GM23338 (cell line): ENCODE measurements at regions not wholly inside any gene's neighbourhood (a gene's known extent, or its start where the extent isn't known, plus 50 kb on each side); places are given as distances from the start of the nearest gene placed in this dataset.

ENCODE experiments used
- ATAC-seq: fragments of 200-7000 bp; cut with Tn5 transposase; 3 replicates; pipeline ENCODE4 v1.9.1; 2020
- DNase-seq: peaks from one replicate; pipeline ENCODE4 v3.0.0-alpha.2; 2015; ENCODE audit warnings: low spot score
- H2AFZ ChIP-seq: fragments of 200-600 bp; sonication (generic); 2 replicates; pipeline ENCODE4 v1.8.0; 2016; ENCODE audit warnings: antibody characterized with exemption, mild to moderate bottlenecking, moderate library complexity
- H3F3A ChIP-seq: fragments of 200-600 bp; sonication (generic); replicated peaks from 2 replicates; pipeline ENCODE4 v1.8.0; 2017; ENCODE audit warnings: antibody characterized with exemption, mixed run types, low read depth
- H3K27ac ChIP-seq: fragments of 200-600 bp; sonication (generic); 2 replicates; pipeline ENCODE4 v1.6.1; 2016; ENCODE audit warnings: low read depth
- H3K27me3 ChIP-seq: fragments of 200-600 bp; sonication (generic); 2 replicates; pipeline ENCODE4 v1.8.0; 2016; ENCODE audit warnings: mild to moderate bottlenecking, mixed run types, moderate library complexity; ENCODE audit not compliant: insufficient read depth
- H3K36me3 ChIP-seq: fragments of 200-600 bp; sonication (generic); 2 replicates; pipeline ENCODE4 v1.8.0; 2016; ENCODE audit warnings: mild to moderate bottlenecking; ENCODE audit not compliant: insufficient read depth
- H3K4me1 ChIP-seq: fragments of 200-600 bp; sonication (generic); 2 replicates; pipeline ENCODE4 v1.8.0; 2016; ENCODE audit warnings: mild to moderate bottlenecking, moderate library complexity; ENCODE audit not compliant: insufficient read depth
- H3K4me2 ChIP-seq: fragments of 200-600 bp; sonication (generic); 2 replicates; pipeline ENCODE4 v1.7.1; 2017; ENCODE audit warnings: mixed run types
- H3K4me3 ChIP-seq: fragments of 200-600 bp; sonication (generic); 2 replicates; pipeline ENCODE4 v1.6.1; 2016; ENCODE audit warnings: mixed run types
- H3K79me2 ChIP-seq: fragments of 200-600 bp; sonication (generic); replicated peaks from 2 replicates; pipeline ENCODE4 v1.8.0; 2017; ENCODE audit warnings: mild to moderate bottlenecking; ENCODE audit not compliant: insufficient read depth
- H3K9me2 ChIP-seq: fragments of 200-600 bp; sonication (generic); 2 replicates; pipeline ENCODE4 v1.8.0; 2017; ENCODE audit not compliant: insufficient read depth
- H4K20me1 ChIP-seq: fragments of 200-600 bp; sonication (generic); replicated peaks from 2 replicates; pipeline ENCODE4 v1.8.0; 2017; ENCODE audit warnings: mild to moderate bottlenecking; ENCODE audit not compliant: insufficient read depth
- H3K27ac Mint-ChIP-seq: 2 replicates; pipeline ENCODE4 v1.8.0; 2020; ENCODE audit warnings: inconsistent platforms, mild to moderate bottlenecking, moderate library complexity, mixed read lengths
- H3K27me3 Mint-ChIP-seq: 3 replicates; pipeline ENCODE4 v1.8.0; 2022; ENCODE audit warnings: low read depth, mild to moderate bottlenecking, moderate library complexity, mixed read lengths, inconsistent platforms; ENCODE audit not compliant: insufficient read depth, poor library complexity
- H3K36me3 Mint-ChIP-seq: 3 replicates; pipeline ENCODE4 v1.8.0; 2021; ENCODE audit warnings: low read depth, mild to moderate bottlenecking, inconsistent platforms, moderate library complexity, mixed read lengths
- H3K4me1 Mint-ChIP-seq: 3 replicates; pipeline ENCODE4 v1.8.0; 2020; ENCODE audit warnings: mild to moderate bottlenecking, inconsistent platforms, mixed read lengths
- H3K4me3 Mint-ChIP-seq: 3 replicates; pipeline ENCODE4 v1.8.0; 2021; ENCODE audit warnings: moderate library complexity, mild to moderate bottlenecking, inconsistent platforms, mixed read lengths
- H3K9me3 Mint-ChIP-seq: 3 replicates; pipeline ENCODE4 v1.8.0; 2020; ENCODE audit warnings: moderate library complexity, mild to moderate bottlenecking, inconsistent platforms, mixed read lengths
- POLR2AphosphoS5 ChIP-seq: IDR thresholded peaks from 2 replicates; pipeline ENCODE4 v1.6.1; 2016; ENCODE audit warnings: antibody characterized with exemption, low read depth
- ZNF114 ChIP-seq: fragments of 250-450 bp; sonication (Bioruptor Pico); IDR thresholded peaks from 2 replicates; pipeline ENCODE4 v1.5.0; 2020; ENCODE audit warnings: mild to moderate bottlenecking, moderate library complexity
- ZNF331 ChIP-seq: fragments of 250-450 bp; sonication (Bioruptor Pico); IDR thresholded peaks from 2 replicates; pipeline ENCODE4 v1.5.0; 2020; ENCODE audit warnings: low read depth, mild to moderate bottlenecking, moderate library complexity
- TF ChIP-seq, protein P1 (sequence below): fragments of 250-450 bp; sonication (Bioruptor Pico); IDR thresholded peaks from 2 replicates; pipeline ENCODE4 v1.5.0; 2020; ENCODE audit warnings: mild to moderate bottlenecking, moderate library complexity
- TF ChIP-seq, protein P2 (sequence below): IDR thresholded peaks from 2 replicates; pipeline ENCODE4 v1.6.1; 2016; ENCODE audit warnings: antibody characterized with exemption

DNA sequence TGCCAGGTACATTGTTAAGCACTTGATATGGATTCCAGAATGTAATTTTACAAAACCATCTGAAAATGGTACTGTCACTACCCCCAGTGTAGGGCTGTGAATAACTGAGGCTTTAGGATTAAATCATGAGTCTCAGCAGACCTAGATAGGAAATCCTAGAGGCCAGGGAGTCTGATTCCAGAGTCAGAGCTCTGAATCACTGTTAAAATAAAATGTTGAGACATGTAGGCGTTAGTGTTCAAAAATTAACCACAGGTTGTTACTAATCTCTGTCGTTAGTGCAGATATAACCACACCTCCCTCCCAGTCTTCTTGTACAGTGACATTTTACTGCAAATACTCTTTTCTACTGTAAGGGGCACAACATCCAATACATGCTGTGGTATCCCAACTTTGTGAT lies 1828.8 kb downstream of the MAT2B start (continued):
- TF ChIP-seq, protein P1, sequence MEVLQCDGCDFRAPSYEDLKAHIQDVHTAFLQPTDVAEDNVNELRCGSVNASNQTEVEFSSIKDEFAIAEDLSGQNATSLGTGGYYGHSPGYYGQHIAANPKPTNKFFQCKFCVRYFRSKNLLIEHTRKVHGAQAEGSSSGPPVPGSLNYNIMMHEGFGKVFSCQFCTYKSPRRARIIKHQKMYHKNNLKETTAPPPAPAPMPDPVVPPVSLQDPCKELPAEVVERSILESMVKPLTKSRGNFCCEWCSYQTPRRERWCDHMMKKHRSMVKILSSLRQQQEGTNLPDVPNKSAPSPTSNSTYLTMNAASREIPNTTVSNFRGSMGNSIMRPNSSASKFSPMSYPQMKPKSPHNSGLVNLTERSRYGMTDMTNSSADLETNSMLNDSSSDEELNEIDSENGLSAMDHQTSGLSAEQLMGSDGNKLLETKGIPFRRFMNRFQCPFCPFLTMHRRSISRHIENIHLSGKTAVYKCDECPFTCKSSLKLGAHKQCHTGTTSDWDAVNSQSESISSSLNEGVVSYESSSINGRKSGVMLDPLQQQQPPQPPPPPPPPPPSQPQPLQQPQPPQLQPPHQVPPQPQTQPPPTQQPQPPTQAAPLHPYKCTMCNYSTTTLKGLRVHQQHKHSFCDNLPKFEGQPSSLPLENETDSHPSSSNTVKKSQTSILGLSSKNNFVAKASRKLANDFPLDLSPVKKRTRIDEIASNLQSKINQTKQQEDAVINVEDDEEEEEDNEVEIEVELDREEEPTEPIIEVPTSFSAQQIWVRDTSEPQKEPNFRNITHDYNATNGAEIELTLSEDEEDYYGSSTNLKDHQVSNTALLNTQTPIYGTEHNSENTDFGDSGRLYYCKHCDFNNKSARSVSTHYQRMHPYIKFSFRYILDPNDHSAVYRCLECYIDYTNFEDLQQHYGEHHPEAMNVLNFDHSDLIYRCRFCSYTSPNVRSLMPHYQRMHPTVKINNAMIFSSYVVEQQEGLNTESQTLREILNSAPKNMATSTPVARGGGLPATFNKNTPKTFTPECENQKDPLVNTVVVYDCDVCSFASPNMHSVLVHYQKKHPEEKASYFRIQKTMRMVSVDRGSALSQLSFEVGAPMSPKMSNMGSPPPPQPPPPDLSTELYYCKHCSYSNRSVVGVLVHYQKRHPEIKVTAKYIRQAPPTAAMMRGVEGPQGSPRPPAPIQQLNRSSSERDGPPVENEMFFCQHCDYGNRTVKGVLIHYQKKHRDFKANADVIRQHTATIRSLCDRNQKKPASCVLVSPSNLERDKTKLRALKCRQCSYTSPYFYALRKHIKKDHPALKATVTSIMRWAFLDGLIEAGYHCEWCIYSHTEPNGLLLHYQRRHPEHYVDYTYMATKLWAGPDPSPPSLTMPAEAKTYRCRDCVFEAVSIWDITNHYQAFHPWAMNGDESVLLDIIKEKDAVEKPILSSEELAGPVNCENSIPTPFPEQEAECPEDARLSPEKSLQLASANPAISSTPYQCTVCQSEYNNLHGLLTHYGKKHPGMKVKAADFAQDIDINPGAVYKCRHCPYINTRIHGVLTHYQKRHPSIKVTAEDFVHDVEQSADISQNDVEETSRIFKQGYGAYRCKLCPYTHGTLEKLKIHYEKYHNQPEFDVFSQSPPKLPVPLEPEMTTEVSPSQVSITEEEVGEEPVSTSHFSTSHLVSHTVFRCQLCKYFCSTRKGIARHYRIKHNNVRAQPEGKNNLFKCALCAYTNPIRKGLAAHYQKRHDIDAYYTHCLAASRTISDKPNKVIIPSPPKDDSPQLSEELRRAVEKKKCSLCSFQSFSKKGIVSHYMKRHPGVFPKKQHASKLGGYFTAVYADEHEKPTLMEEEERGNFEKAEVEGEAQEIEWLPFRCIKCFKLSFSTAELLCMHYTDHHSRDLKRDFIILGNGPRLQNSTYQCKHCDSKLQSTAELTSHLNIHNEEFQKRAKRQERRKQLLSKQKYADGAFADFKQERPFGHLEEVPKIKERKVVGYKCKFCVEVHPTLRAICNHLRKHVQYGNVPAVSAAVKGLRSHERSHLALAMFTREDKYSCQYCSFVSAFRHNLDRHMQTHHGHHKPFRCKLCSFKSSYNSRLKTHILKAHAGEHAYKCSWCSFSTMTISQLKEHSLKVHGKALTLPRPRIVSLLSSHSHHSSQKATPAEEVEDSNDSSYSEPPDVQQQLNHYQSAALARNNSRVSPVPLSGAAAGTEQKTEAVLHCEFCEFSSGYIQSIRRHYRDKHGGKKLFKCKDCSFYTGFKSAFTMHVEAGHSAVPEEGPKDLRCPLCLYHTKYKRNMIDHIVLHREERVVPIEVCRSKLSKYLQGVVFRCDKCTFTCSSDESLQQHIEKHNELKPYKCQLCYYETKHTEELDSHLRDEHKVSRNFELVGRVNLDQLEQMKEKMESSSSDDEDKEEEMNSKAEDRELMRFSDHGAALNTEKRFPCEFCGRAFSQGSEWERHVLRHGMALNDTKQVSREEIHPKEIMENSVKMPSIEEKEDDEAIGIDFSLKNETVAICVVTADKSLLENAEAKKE (CRISPR knock-in tag) = no peak

DNA sequence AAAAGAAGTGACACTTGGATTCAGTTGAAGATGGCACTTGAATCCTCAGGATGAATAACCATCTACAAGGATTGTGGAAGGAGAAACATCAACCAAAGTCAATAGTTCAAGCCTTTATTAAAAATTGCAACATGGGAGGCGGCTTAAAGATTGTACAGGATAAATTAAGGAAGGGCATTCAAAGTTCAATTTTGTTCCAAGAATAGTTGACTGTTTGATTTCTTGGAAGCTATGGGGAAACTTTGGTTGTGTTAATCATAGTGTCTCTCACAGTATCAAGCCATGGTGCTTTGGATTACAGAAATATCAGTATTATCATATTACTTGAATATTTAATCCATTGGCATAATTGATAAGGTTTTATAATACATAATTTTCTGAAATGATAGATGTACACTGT lies 1844.3 kb downstream of the MAT2B start:
- Mint-ChIP-seq H3K9me3 (no peaks in the 10 kb centered on the region), H3K27me3 (no peaks in the 10 kb centered on the region), H3K36me3 (no peaks in the 10 kb centered on the region; the same call in 2 of the 3 replicates), H3K27ac (no peak overlapping the region), H3K4me1 (peaks cover 26% of the 10 kb centered on the region), H3K4me3 (no peak overlapping the region)
- H3K27ac ChIP-seq = no peak overlapping the region
- no peak overlapping the region for H3K4me3 ChIP-seq
- H2AFZ ChIP-seq = no peak overlapping the region
- DNase-seq (no peak), ATAC-seq (no peak)
- H3K4me2 ChIP-seq = no peak overlapping the region
- H3K36me3 ChIP-seq = no peaks in the 10 kb centered on the region
- no peaks in the 10 kb centered on the region for H3K27me3 ChIP-seq
- no peaks in the 10 kb centered on the region for H3K79me2 ChIP-seq
- H3F3A ChIP-seq = no peaks in the 10 kb centered on the region
- H3K4me1 ChIP-seq = peaks cover 23% of the 10 kb centered on the region
- no peaks in the 10 kb centered on the region for H3K9me2 ChIP-seq
- H4K20me1 ChIP-seq = no peaks in the 10 kb centered on the region
- TF ChIP-seq, protein P2, sequence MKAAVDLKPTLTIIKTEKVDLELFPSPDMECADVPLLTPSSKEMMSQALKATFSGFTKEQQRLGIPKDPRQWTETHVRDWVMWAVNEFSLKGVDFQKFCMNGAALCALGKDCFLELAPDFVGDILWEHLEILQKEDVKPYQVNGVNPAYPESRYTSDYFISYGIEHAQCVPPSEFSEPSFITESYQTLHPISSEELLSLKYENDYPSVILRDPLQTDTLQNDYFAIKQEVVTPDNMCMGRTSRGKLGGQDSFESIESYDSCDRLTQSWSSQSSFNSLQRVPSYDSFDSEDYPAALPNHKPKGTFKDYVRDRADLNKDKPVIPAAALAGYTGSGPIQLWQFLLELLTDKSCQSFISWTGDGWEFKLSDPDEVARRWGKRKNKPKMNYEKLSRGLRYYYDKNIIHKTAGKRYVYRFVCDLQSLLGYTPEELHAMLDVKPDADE = no peak
- no peak for TF ChIP-seq POLR2AphosphoS5
- TF ChIP-seq, protein P1 (CRISPR knock-in tag) = no peak
- TF ChIP-seq ZNF114 (CRISPR knock-in tag) = no peak
- no peak for TF ChIP-seq ZNF331 (CRISPR knock-in tag)
